ENCODE measurements at regions not wholly inside any gene's neighbourhood (a gene's known extent, or its start where the extent isn't known, plus 50 kb on each side); places are given as distances from the start of the nearest gene placed in this dataset.

DNA sequence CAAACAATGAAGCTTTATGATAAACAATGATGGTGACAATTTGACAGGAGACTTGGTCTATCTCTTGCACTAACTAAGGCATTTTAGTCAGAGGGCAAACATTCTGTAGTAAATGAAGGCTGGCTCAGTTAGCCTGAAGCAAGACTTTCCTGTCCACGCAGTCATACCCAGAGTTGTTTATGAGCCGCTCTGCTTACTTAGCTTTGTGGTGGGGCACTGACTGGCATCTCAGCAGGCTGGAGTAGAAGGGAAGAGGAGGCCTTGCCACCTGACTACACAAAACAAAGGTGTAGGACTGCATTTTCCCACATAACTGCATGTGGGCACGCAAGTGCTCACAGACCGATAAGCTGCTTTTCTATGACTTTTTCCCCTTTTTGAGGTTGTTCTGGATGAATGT lies 133.7 kb upstream of the EPB41L4A start:
- TF ChIP-seq, protein P1, sequence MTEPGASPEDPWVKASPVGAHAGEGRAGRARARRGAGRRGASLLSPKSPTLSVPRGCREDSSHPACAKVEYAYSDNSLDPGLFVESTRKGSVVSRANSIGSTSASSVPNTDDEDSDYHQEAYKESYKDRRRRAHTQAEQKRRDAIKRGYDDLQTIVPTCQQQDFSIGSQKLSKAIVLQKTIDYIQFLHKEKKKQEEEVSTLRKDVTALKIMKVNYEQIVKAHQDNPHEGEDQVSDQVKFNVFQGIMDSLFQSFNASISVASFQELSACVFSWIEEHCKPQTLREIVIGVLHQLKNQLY (CRISPR knock-in tag; IDR thresholded peaks at IDR 0.05), result no peak
- TF ChIP-seq, protein P2, sequence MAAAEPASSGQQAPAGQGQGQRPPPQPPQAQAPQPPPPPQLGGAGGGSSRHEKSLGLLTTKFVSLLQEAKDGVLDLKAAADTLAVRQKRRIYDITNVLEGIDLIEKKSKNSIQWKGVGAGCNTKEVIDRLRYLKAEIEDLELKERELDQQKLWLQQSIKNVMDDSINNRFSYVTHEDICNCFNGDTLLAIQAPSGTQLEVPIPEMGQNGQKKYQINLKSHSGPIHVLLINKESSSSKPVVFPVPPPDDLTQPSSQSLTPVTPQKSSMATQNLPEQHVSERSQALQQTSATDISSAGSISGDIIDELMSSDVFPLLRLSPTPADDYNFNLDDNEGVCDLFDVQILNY (CRISPR knock-in tag; IDR thresholded peaks at IDR 0.05), result no peak
- TF ChIP-seq SMAD4 (CRISPR knock-in tag; IDR thresholded peaks at IDR 0.05) (no peak), ETV6 (CRISPR knock-in tag; IDR thresholded peaks at IDR 0.05) (no peak)

All from WTC11 (cell line).